Fibroblast of the conjunctiva (primary cell): ENCODE measurements at regions not wholly inside any gene's neighbourhood (a gene's known extent, or its start where the extent isn't known, plus 50 kb on each side); places are given as distances from the start of the nearest gene placed in this dataset.

Experiments
- DNase-seq: peaks from one replicate; pipeline ENCODE4 v3.0.0-alpha.2; 2010; ENCODE audit warnings: low read depth

DNA sequence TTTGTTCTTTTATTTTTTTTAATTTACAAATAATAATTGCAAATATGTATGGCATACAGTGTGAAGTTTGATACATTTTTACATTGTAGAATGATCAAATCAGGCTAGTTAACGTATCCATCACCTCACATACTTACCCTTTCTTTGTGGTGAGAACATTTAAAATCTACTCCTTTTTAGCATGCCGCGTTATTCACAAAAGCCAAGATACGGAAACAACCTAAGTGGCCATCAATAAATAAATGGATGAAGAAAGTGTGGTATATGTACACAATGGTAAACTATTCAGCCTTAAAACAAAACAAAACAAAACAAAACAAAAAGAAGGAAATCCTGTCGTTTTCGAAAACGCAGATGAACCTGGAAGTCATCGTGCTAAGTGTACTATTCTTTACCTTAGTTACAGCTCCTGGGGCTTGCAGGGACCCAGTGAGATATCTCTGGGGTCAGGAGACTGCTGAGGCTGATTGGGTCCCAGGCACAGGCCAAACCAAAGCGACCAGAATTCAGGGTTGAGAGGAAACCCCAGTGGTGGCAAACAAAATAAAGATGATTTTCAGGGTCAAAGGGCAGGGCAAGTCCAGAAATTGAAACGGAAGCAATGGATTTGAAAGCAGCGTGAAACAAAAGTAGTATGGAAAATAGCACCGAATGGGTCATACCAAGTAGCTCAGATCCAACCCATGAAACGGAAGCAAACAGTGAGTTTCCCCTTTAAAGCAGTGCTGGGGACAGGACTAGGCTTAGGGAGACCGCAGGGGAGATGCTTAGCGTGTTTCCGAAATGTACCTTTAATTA lies 188.2 kb downstream of the PLPP3 start:
- no peak for DNase-seq

- DNase-seq = no peak
Observed at GRCh38 chr1:56390232-56390867, 189.0 kb downstream of the PLPP3 start.

DNA sequence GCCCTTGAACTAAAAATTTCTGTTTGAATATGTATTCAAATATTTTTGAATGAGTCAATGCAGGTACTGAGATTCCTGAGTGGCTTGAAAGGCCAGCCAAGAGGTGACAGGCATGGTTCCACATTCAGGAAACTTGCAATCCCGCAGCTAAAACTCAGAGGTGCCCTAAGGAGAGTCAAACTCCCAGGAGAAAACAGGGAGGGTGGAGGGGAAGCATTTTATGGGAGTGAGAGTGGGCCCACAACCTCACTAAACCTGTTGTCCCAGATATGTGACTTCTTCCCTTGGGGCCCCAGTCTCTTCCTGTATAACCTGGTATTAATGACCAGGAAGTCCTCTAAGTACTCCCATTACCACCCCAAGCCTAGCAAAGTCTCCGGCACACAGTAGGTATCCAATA lies 189.6 kb downstream of the PLPP3 start:
- no peak for DNase-seq

- DNase-seq = no peak
Observed at GRCh38 chr1:56387071-56387740, 192.2 kb downstream of the PLPP3 start.

DNA sequence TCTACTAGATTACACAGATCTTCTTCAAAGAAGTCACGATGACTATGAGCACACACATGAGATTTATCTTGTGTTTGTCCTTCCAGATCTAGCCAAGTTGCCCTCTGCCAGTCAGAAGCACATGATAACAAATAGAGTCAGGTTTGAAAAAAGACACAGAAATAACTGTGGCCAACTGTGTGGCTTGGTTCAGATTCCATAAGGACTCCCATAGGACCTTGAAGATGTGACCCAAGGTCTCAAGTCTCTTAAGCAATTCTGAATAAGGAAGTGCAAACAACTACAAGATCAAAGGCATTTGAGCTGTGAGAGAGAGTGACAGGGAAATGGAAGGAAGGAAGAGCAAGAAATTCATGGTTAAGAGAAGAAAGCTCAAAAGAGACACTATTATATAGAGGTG lies 194.0 kb downstream of the PLPP3 start:
- no peak for DNase-seq

DNA sequence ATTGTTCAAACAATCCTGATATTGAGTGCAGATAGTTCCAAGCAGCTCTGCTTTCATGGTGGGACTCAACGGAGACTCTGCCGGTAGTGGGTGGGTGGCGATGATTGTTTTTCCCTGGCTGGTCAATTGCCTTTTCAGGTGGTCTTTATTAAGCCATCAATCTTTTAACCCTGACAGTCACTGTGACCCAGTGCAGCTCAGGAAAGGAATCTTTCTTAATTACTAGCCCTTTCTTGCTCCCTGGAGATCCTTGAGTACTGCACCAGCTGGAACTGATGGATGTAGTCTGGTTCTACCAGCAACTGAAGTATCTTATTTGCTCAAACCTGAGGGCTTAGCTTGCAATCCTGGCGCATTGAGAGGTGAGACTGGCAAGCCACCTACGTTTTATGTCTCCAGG lies 196.4 kb downstream of the PLPP3 start:
- no peak for DNase-seq

- no peak for DNase-seq
Observed at GRCh38 chr1:56380531-56380930, 198.8 kb downstream of the PLPP3 start.

DNA sequence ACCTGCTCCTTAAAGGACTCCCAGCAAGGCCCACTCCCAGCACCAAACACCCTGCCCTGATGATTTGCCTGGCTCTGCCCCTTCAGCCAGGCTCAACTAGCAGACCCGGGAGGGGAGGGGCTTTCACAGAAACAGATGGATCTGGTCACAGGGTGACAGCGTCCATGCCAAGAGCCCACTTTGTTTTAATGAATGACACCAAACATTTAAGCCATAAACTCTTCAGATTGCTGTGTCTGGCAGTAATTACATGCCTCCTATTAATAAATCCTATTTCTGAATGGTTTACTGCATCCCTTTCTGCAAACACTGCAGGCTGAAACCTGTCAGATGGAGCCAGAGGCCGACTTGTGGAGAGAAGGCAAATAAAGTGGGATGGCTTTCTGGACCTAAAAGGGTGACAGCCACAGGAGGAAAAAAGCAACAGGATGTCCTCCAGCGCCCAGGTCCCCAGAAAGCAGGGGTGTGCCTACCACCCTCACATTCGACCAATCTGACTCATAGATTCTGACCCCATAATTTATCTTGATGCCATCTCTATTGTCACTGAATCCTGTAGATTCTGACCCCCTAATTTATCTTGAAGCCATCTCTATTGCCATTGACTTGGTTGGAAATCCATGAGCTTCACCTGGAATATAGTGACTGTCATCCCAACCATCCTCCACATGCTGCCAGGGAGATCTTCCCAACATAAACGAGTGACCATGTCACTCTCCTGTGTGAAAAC lies 200.9 kb downstream of the PLPP3 start:
- DNase-seq = no peak

DNA sequence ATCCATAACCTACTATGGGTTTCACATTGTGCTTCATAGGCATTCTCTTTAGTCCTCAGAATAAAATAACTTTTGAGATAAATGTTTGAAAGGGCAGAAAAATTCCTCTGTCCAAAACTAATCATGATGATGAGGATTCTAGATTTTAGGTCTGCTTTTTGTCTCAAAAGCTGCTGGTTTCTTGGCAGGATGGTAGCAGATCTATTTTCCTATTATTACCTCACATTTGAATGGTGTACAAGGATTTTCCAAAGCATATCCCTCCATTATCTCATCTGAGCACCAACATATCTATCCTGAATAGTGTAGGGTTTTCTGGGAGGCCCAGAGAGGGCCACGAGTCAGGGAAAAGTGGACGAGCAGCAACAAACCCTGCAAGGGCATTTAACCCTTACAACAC lies 201.9 kb downstream of the PLPP3 start:
- no peak for DNase-seq

DNA sequence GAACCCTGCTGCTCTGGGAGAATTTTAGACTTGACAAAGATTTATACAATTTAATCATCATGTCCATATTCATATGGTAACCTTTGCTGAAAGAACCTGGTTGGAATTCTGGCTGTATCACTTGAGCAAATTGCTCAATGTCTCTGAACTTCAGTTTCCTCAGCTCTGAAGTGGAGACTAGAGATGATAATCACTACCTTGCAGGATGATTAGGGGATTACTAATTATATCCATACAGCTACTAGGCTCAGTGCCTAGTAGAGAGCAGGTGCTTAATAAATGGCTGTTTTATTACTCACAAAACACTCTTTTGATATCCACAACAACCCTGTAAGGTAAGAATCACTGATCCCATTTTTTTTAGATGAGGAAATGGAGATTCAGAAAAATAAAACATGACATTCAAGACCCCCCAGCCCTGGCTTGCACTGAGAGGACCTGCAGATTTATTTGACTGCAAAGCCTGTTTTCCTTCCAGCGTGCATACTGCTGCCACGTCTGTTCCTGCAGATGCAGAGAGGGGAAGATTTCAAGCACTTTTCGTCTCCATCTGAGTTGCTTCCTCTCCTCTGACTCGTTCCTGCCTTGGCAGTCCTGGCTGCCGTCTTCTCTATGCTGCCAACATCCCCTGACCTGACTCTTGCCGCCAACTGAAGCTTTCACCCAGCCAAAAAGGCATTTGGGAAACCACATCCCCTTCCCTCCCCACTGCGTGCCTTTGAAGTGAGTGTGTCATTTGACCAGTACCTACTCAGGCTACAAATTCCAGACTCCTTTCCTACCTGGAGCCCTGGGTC lies 203.0 kb downstream of the PLPP3 start:
- DNase-seq = peak; percentile 24

- no peak for DNase-seq
Observed at GRCh38 chr1:56375326-56375804, 204.0 kb downstream of the PLPP3 start.

DNA sequence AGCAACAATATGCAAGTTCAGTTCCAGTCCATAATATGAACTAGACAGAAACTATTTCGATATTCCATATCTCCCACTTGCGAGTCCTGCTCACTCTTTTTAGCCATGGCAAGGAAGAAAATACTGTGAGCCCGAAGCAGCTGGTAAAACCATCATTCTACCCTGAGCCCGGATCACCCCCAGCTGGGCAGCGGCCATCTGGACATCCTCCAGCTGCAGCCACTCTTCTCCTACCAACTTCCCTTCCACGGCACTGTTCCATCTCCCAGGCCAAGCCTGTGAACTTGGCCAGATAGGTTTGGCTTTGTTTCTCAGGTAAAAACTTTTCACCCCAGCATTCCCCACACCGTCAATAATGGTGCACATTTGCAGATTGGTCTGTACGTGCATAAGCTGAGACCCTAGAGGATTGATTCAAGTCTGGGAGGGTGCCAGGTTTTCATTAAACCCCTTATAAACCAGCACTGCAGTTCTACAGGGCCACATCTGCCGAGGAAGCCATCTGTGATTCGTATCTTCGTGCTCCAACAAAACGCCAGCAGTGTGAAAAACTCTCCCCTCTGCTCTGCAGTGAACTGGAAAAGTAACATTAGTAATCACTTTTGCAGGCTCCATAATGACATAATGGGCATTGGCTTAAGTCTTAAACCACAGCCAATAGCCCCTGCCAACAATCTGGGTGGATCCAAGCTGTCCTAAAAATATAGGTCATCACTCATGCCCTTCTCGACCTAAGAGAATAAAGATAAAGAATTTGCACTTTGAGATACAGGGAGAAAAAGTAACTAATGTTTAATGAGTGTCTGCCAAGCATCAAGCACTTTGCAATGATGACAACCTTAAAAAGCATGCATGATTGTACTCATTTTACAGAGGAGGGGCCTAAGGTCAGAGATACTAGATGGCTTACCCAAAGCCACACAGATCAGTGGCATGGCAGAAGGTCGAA lies 205.1 kb downstream of the PLPP3 start:
- DNase-seq = no peak

- DNase-seq = no peak
Observed at GRCh38 chr1:56370513-56370912, 208.8 kb downstream of the PLPP3 start.

DNA sequence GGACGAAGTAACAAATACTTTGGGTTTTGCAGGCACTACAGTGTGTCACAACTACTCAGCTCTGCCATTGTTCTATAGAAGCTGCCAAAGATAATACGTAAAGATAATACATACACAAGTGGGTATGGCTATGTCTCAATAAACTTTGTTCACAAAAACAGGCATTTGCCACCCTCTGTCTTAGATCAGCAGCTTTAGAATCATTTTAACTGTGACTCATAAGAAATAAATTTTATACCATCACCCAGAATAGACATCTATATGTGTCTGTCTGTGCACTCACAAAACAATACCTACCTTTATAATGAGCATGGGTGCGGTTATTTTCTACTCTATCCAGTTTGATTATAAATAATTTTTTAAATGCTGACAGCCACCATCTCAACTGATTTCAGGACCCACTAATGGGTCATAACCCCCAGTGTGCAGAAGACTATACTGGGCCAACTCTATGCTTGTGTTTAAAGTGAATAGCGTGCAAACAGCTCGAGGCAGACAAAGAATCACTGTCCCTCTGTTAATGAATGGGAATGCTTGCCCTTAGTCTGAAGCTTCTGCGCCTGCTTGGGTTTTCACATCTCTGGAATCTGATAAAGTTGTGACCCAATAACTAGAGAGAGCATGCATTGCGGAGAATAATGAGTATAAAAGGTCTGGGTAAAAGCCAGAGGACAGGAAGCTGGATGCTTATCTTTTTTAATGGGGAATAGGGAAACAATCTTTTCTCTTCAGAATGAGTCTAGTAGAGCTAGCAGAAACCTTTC lies 216.2 kb downstream of the PLPP3 start:
- no peak for DNase-seq

- DNase-seq = no peak
Observed at GRCh38 chr1:56360021-56360420, 219.3 kb downstream of the PLPP3 start.

GRCh38 chr1:56359056-56359455 lies 220.3 kb downstream of the PLPP3 start:
- no peak for DNase-seq

DNA sequence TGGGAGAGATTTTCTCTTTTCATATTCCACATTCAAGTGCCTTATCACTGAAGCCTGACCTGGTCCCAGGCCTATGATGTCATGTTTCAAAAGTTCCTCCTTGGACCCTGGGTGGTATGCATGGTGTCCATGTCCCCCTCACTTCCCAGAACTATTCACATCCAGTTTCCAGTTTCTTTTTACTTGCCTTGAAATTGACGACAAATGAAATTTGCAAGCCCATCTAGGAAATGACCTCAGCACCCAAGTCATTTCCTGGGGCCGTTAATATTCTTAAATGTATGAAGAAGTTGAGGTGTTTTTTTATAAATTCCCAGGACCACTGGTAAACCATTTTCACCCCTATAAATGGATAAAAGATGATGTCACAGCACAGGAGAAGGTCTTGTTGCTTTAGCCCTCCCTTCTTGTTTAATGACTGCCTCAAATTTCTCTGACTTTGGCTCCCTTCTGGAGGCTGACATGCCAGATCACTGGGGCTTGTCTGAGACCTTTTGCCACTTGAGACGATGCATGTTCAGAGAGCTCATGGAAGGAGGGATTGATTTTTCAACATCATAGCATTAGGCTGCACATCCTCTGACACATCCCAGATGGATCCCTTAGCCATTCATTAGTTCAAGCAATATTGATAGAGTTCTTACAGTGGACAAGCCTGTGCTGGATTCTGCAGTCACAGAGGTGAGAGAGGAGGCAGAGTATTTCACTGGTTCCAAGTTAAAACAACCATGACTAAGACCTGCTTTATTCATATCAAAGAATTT lies 221.3 kb downstream of the PLPP3 start:
- no peak for DNase-seq

DNA sequence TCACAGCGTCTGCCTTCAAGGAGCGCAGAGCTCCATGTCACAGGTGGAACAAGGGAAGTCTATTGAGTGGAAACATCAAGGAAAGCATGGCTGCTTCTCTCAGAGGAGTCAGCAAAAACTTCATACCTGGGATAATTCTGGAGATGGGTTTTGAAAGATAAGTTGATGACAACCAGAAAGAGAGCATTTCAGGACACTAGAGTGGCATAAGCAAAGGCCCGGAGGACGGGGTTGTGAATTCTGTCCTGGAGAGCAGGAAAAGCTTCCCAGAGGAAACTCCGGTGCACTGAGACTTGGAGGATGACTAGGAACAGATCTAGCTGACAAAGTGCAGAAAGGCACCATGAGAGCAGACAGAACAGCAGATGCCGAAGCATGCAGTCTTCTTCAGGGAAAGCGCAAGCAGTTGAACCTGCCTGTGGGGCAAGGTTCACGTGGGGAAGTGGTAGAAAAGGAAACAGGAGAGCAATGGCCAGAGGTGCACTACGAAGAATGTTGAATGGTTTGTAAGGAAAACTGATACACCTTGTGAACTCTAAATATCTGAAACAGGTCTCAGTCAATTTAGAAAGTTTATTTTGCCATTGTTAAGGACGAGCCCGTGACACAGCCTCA lies 222.9 kb downstream of the PLPP3 start:
- DNase-seq = no peak
